GM12875 (cell line): ENCODE measurements at regions not wholly inside any gene's neighbourhood (a gene's known extent, or its start where the extent isn't known, plus 50 kb on each side); places are given as distances from the start of the nearest gene placed in this dataset.
"Not testable (repeated sequence)": the region's sequence is repeated elsewhere in the genome, so short reads cannot be mapped to it uniquely, and the experiment has no call there.

Experiments used
- H3K4me3 ChIP-seq: one replicate; pipeline ENCODE4 v1.5.1; 2011; ENCODE audit warnings: low read depth, low read length, control low read depth
- CTCF ChIP-seq: IDR thresholded peaks from 2 replicates; pipeline ENCODE4 v1.5.1; 2011; ENCODE audit warnings: low read depth, mild to moderate bottlenecking, control low read depth, inconsistent platforms, low read length, moderate library complexity, borderline replicate concordance; ENCODE audit not compliant: insufficient read depth

GRCh38 chr16:35585411-35585810 is 2126.0 kb downstream of the TP53TG3F start:
- no peak for TF ChIP-seq CTCF
- H3K4me3 ChIP-seq: no peak overlapping the region

- TF ChIP-seq CTCF: 0 out of 2 replicates have a peak, but pooled peaks have one; percentile 22
- not testable (repeated sequence) for H3K4me3 ChIP-seq
Observed at GRCh38 chr16:35590913-35591312, 2131.5 kb downstream of the TP53TG3F start.

GRCh38 chr16:35596467-35596866 is 2137.1 kb downstream of the TP53TG3F start:
- no peak overlapping the region for H3K4me3 ChIP-seq
- TF ChIP-seq CTCF: no peak

- H3K4me3 ChIP-seq: no peak overlapping the region
- TF ChIP-seq CTCF: no peak
Observed at GRCh38 chr16:35598696-35599332, 2139.4 kb downstream of the TP53TG3F start.

GRCh38 chr16:35599429-35600160 is 2140.2 kb downstream of the TP53TG3F start:
- no peak overlapping the region for H3K4me3 ChIP-seq
- no peak for TF ChIP-seq CTCF

GRCh38 chr16:35600161-35600555 is 2140.7 kb downstream of the TP53TG3F start:
- H3K4me3 ChIP-seq: not testable (repeated sequence)

- no peak overlapping the region for H3K4me3 ChIP-seq
- no peak for TF ChIP-seq CTCF
Observed at GRCh38 chr16:35602116-35602515, 2142.7 kb downstream of the TP53TG3F start.

GRCh38 chr16:35603371-35603770 is 2144.0 kb downstream of the TP53TG3F start:
- not testable (repeated sequence) for H3K4me3 ChIP-seq
